GM21737 (cell line): ENCODE measurements at regions not wholly inside any gene's neighbourhood (a gene's known extent, or its start where the extent isn't known, plus 50 kb on each side); places are given as distances from the start of the nearest gene placed in this dataset.

Experiments used
- ATAC-seq: cut with Tn5 transposase; IDR thresholded peaks from one replicate; pipeline ENCODE4 v1.9.1; 2021; ENCODE audit warnings: mild to moderate bottlenecking, moderate library complexity; ENCODE audit not compliant: unreplicated experiment

GRCh38 chr7:109261781-109262180 is 692.1 kb downstream of the DNAJB9 start:
- ATAC-seq: no peak

GRCh38 chr7:109266610-109267009 is 696.9 kb downstream of the DNAJB9 start:
- no peak for ATAC-seq

DNA sequence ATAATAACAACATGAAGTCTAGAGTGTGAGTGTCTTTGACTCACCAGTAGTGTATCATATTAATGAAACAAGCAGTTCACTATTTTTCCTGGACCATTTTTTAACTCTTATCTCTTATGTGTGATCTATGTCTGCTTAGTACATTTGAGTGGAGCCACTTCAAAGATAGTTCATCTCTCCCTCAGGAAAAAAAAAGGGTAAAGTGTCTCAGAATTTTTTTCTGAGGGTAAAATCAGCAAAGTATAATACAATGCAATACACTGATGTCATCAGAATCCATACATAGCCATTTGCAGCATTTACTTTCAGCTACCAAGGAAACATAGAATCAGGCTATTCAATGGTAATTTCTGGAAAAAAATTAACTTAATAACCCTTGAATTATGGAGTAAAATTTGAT is 706.7 kb downstream of the DNAJB9 start:
- no peak for ATAC-seq

DNA sequence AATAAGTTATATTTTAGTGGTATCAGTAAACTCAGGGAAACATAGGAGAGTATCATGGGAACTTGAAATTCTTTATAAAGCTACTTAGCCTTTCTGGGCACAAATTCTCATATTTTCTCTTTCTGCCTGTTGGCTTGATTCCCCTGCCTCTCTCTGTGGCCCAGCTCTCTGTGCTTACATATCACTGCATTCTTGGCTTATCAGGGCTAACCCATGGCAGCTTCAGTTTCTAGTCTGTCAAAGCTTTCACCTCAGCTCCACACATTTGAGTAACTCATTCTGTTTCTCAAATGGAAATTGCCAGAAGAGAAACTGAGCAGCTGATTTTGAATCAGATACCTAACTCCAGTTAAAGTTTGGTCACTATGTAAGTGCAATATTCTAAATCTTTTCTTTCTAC is 713.1 kb downstream of the DNAJB9 start:
- no peak for ATAC-seq

- ATAC-seq: no peak
These were observed 715.3 kb downstream of the DNAJB9 start for GRCh38 chr7:109284943-109285342.

DNA sequence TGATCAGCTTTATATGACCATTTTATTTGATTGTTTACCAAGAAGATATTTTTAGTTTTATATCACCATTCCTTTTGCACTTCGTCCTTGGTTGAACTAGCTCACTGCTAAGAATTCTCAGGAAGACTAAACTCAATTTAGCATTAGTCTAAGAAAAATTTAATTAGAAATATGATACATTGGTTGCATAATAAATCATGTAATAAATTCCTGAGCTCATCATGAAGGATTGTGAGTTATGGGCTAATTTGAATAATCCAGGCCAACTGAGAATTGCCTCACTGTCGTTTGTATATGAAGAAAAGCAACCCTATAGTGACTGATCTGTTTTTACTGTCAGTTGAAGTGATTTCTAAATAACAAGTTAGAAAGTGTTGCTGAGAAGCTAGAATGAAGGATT is 725.5 kb downstream of the DNAJB9 start:
- ATAC-seq: no peak

DNA sequence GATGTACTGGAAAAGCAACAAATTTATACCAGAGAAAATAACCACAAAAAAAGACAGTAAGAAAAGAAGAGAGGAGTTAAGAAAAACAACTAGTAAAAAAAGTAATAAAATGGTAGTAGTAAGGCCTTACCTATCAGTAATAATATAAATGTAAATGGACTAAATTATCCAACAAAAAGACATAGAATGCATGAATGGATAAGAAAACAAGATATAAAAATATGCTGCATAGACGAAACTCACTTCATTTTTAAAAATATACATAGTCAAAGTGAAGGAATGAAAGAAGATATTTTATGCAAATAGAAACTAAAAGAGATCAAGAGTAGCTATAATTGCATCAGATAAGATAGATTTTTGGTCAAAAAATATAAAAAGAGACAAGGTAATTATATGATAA is 739.1 kb downstream of the DNAJB9 start:
- no peak for ATAC-seq

DNA sequence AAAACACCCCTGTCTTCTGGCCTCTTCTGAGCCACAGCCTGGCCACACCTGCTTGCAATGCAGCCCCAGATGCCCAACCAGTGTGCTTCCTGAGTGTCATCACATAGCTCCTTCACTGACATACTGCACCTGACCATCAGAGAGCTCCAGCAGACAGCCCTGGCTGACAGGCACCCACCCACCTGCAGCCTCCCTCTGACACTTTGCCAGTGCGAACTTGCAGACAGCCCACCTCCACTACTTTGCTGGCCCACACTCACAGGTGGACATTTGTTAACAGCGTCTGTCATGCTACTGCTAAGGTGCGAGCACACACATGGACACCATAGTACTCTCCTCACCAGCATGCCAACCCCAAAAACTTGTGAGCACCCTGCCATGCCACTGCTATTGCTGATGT is 740.1 kb downstream of the DNAJB9 start:
- no peak for ATAC-seq

GRCh38 chr7:109318136-109318535 is 748.5 kb downstream of the DNAJB9 start:
- ATAC-seq: no peak

DNA sequence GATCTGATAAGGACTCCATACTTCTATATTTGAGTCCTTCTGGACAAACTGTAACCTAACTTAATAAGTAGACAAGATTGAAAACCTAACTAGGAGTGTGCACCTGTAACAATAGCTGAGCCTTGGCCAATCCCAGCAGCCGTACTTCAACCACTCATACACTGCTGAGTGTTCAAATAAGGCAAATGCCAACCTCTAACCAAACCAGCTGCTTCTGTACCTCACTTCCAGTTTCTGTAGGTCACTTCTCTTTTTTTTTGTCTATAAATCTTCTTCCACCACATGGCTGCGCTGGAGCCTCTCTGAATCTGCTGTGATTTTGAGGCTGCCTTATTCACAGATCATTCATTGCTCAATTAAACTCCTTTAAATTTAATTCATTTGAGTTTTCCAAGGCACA is 753.2 kb downstream of the DNAJB9 start:
- ATAC-seq: no peak

DNA sequence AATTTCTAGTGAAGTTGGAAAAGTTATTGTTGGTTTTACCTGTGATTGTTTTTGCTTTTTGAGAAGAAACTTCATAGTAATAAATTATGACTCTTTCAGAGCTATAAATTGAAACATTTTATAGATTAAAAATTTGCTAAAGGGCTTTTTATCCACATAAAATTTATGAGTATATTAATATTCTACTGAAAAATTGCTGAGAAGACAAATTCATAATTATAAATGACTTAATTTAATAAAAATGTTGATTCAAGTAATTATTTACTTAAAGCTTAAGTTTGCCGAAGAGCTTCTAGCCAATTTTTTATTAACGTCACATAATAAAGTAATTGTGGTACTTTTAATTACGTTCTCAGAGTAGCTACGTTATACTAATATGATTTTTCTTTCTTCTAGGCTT is 761.7 kb downstream of the DNAJB9 start:
- no peak for ATAC-seq

DNA sequence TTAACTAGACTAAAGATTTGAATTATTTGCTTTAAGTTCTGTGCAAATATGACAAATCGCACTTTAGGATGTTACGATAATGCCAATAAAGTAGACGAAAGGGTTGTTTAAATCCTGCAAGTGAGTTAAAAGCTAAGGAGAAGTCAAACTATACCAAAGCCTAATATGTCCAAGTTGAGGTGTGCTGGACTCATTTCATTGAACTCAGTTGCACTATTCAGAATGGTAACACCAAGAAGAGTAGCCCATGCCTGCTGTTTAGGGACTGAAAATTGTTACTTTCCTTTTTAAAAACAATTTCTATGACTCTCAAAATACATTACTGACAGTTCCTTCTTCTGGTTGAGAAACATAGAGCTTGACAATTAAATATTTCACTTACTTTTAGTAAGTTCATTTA is 766.3 kb downstream of the DNAJB9 start:
- ATAC-seq: no peak

- ATAC-seq: no peak
These were observed 766.9 kb downstream of the DNAJB9 start for GRCh38 chr7:109336531-109336930.

- no peak for ATAC-seq
These were observed 774.0 kb downstream of the DNAJB9 start for GRCh38 chr7:109343678-109344077.

DNA sequence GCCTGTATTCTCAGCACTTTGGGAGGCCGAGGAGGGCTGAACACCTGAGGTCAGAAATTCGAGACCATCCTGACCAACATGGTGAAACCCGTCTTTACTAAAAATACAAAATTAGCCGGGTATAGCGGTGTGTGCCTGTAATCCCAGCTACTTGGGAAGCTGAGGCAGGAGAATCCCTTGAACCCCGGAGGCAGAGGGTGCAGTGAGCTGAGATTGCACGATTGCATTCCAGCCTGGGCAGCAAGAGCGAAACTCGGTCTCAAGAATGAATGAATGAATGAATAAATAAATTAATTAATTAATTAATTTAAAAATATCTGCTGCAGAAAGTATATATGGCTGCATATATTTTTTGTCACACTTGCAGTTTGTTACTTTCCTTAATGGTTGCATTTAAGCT is 781.8 kb downstream of the DNAJB9 start:
- ATAC-seq: no peak

- ATAC-seq: no peak
These were observed 784.3 kb downstream of the DNAJB9 start for GRCh38 chr7:109354000-109354399.

GRCh38 chr7:109354552-109354951 is 784.9 kb downstream of the DNAJB9 start:
- no peak for ATAC-seq

- no peak for ATAC-seq
These were observed 806.1 kb downstream of the DNAJB9 start for GRCh38 chr7:109375823-109376222.

DNA sequence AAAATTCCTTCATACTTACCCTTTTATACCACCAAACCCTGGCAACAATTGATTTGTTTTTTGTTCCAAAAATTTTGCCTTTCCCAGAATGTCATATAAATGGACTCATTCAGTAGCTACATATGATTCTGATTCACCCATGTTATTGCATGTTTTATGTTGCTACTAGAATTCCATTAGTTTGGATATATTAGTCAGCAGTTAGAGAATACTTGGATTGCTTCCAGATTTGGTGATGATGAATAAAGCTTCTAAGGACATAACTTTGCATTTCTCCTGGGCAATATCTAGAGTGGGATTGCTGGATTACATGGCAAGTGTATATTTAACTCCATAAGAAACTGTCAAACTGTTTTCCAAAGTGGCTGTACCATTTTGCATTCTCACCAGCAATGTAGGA is 806.9 kb downstream of the DNAJB9 start:
- no peak for ATAC-seq

DNA sequence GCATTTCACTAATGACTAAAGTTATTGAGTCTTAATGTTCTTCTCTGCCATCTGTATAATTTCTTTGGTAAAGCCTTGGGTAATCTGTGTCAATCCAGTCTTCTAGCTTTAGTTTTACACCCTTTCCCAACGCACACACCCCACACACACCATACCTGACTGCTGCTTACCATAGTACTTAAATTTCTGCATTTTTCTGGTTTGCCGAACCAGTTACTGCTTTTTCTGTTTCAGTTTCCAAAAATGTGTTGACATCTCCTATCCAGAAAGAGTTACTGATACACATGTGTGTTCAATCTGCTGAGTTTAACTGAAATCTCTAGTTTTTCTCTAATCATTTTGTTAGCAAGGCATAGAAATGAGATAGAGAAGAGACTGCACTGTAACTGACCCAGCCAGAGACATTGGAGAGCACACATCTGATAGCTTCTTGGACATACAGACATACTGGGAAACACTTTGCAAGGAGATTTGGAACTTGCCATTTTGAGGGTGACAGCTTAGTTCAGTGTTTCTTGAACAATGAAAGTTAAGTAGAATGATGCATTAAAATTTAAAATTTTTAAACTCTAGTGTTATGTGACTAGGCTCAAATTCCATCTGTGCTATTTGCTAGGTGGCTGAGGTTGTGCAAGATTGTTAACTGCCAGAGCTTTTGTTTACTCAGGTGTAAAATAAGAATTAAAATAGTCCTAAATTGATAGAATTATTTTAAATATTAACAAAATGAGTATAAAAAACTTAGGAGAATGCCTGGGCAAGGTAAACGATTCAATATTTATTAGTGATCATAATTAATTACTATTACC is 807.6 kb downstream of the DNAJB9 start:
- ATAC-seq: no peak

DNA sequence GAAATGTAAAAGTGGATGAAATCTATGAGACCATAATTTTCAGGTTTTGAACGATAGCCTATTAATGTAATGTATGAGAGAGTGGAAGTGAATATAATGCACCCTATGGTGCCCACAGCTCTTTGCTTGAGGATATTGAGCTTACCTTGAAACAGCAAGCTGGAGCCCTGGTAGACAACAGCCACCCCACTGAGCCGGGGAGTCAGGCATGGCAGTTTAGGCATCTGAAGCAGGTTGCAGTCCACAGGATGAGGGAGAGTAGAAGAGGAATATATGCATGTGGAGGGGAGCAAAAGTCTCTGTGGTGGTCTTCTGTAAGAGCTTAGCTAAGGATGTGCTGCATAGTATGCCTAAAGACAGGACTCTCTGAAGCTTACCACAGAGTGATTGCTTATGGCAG is 817.3 kb downstream of the DNAJB9 start:
- ATAC-seq: no peak

GRCh38 chr7:109387530-109387929 is 817.9 kb downstream of the DNAJB9 start:
- no peak for ATAC-seq

DNA sequence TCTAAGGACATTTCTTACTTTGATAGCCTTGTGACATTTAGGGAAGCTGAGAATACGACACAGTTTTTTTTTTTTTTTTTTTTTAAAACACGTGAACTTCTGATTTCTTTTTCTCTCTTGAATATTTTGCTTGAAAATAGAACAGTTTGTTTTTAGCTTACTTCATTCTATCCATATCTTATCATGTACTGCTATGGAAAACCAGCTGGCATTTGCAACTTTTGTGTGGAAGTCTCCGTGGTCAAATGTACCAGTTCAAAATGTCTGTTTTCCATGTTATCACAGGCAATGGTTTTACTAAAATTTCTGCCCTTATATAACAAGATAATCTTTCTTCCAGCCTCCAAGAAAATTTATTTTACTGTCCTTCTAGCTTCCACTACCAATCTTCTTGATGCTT is 821.6 kb downstream of the DNAJB9 start:
- ATAC-seq: no peak
